Stimulated activated naive CD4-positive, alpha-beta T cell (primary cell): ENCODE measurements at regions not wholly inside any gene's neighbourhood (a gene's known extent, or its start where the extent isn't known, plus 50 kb on each side); places are given as distances from the start of the nearest gene placed in this dataset.

ENCODE experiments used
- DNase-seq, 6 experiments: peaks; one replicate each; lab custom pipeline; 2025; lab: John Stamatoyannopoulos, UW

DNA sequence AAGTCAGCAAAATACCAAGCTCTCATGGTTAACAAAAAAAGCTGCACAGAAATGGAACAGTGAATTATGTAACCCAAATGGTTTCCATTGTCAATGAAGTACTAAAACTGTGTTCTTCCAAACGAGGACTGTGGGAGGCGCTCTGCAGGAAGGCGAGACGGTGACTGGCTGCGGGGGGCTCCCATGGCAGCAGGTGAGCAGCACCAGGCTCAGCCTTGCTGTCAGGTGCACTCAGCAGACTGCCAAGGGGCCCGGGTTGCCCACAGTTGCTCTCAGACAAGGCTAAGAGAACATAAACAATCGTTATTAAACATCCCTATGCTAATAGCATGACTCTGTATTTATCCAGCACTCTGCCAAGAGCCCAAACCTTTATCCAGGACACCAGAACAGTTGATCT lies 630.3 kb upstream of the ARID1B start:
- DNase-seq, result no peak

- no peak for DNase-seq
These were observed 645.8 kb upstream of the ARID1B start for GRCh38 chr6:156131221-156131903.

DNA sequence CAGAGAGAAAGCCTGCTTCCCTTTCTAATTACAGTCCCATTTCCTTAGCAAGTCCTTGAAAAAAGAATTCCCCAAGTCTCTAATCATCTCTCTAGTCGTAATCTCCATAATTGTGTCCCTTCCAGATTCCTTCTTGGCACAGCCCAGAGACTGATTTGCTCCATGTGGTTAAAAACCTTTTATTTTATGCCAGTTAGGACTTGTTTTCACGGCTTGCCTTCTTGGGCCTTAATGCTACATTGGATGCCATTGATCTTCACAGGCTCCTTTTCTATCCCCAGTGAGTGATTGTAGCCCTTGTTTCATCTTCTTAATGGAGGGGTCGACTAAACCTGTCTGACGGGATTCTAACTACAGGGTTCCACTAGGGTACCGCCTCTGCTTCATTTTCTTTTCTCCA lies 650.6 kb upstream of the ARID1B start:
- no peak for DNase-seq

DNA sequence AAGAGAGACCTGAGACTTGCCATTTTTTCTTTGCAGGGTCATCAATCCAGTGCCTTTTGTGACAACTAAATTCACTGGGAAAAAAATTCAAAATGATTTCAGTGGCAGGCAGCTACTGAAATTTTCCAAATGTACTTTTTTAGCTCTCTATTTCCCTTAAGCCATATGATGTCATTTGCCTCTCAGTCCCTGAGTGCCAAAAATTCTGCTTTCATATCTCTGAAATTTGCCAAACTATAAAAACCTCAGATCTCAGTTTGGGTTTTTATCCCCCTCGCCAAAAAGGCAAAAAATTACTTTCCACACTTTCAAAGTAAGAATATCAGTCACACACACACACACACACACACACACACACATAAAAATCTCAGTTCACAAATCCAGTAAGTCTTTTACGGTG lies 651.3 kb upstream of the ARID1B start:
- no peak for DNase-seq

DNA sequence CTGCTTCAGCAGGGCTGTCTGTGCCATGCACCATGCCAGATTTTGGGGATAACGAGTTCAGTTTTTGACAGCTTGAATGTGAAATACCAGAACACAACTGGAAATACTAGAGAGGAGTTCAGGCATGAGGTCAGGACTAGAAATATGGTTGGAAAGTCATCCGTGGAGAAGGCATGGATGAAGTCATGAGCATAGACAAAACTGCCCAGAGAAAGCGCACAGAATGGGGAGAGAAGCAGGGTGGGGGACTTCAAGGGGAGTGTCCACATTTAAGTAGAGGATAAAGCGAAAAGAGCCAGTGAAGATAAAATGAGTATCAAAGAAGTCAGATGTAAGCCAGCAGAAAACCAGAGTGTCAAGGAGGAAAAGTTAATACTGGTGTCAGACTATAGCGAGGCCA lies 653.4 kb upstream of the ARID1B start:
- no peak for DNase-seq

- no peak for DNase-seq
These were observed 655.2 kb upstream of the ARID1B start for GRCh38 chr6:156121973-156122372.

DNA sequence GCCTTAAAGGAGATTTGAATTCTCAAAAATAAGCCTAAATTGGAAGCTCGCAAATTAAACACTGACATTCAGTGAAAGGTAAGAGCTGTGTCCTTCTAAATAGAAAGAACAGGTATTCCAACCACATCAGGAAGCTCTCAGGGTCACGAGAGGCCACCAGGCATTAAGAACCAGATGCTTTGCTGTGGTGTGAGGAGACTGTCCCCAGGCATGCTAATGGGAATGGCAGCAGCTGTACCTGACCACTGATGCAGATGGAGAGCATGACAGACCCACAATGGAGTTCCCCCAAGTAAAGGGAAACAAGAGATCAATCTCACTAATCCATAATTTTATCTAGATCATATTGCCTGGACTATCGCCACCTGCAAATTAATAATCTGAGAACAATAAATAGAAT lies 658.9 kb upstream of the NOX3 start:
- no peak for DNase-seq

GRCh38 chr6:156113631-156114030 lies 658.0 kb upstream of the NOX3 start:
- no peak for DNase-seq

DNA sequence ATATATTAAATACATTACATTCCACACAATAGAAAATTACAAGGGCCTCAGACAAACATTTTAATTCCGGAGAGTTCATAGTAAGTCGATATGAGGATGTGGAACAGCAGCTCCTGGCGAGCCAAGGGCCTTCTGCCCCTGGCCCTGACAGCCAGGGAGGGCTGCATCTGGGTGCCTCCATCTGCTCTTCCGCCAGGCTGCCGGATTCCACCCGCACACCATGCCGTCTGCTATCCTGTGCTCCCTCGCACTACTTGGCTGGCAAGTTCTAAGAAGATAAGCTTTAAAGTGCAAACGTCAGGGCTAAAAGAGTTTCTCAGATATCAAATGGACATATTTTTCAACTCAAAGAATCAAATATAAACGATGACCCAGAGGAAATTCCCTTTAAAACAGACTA lies 656.3 kb upstream of the NOX3 start:
- no peak for DNase-seq

GRCh38 chr6:156110249-156110648 lies 654.6 kb upstream of the NOX3 start:
- no peak for DNase-seq

DNA sequence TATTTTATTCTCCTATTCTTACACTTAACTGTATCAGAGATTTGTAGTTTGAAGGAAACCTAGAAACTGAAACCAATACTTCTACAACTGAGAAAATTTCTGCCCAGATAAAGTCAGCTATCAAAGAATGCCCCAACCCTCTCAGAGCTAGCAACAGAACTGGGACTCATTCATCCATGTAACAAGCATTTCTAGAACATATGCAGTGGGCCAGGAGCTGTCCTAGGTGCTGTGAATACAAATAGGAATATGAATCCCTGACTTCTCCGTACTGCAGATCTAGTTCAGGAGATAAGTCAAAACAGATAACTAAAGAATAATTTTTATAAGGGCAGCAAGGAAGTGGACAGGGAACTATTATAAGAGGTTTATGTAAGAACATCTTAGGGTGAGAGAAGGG lies 654.1 kb upstream of the NOX3 start:
- DNase-seq, result no peak

DNA sequence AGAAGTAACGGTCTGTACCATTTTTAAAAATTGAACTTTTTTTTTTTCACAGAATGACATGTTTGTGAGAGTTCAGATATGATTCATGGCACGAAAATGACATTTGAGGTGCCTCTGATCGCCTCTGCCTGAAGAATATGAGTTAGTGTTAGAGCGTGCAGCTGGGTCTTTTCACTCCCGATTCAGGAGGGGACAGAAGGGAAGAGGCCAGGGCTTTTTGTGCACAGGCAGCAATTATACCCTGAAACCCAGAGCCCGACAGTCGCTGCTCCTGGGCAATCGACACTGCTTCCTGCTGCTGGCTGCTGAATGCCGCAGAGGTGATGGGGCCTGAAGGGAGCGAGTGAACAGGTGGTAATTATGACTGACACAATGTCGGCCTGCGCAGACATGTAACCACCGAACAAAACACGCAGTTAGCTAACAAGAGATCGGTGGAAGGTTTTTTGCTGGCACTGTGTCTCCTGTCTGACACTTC lies 652.0 kb upstream of the NOX3 start:
- no peak for DNase-seq

DNA sequence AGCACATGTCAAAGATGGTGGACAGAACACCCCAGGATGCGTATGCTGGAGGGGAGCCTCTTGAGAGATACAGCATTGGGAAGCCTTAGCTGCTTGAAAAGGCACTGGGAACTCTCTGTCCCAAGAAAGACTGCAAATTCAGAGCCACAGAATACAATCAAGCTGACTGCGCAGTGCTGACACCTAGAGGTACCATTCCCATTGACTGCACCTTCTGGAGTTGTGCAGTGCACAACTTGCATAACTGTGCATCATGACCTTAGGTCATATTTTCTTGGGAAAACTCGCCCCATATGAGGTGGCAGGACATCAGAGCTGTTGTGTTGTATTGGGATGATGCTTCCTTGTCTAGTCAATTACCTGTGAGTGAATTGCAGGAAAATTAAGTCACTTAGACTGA lies 646.5 kb upstream of the NOX3 start:
- no peak for DNase-seq

DNA sequence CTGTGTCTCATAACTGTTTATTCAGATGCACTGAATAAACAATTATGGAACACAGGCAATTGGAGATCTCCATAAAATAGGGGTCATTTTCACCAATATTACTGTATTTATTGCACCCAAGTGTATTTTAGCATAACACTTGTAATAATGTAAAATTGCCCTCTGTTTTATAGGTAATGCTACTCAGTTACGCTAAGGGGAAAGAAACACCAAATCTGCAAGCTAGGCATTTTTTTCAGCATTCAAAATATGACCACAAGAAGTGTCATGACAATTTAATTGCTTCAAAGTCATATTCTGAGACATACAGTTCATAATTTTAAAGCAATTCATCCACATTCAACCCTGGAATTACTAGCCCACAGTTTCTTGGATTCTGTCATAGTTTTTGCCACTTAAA lies 643.2 kb upstream of the NOX3 start:
- DNase-seq, result no peak

- DNase-seq, result no peak
These were observed 631.8 kb upstream of the NOX3 start for GRCh38 chr6:156087487-156087886.

GRCh38 chr6:156082012-156082411 lies 626.4 kb upstream of the NOX3 start:
- DNase-seq, result no peak

DNA sequence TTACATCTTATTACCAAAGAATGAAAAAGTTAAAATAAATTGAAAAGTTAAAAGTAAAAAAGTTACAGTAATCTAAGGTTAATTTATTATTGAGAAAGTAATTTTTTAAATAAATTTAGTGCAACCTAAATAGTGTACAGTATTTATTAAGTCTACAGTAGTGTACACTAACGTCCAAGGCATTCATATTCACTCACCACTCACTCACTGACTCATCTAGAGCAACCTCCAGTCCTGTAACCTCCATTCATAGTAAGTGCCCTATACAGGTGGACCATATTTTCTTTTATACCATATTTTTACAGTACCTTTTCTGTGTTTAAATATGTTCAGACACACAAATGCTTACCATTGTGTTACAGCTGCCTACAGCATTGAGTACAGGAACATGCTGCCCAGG lies 624.7 kb upstream of the NOX3 start:
- no peak for DNase-seq

DNA sequence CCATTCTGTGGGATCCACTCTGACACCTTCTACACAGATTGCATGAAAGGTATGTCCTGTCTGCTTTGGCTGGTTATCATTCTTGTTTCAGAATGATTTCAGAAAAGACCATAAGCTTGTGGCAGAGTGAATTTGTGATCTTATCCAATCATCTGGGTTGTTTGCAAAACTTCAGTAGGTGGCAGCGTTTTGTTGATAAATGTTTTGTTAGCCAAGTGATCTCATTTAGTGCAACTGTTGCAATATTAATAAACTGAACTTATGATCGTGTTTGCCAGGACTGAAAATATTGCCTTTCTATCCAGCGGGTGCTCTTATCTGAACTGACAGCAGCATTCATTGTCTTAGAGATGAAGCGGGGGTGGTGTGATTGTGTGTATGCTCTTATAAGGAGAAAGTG lies 613.2 kb upstream of the NOX3 start:
- no peak for DNase-seq

DNA sequence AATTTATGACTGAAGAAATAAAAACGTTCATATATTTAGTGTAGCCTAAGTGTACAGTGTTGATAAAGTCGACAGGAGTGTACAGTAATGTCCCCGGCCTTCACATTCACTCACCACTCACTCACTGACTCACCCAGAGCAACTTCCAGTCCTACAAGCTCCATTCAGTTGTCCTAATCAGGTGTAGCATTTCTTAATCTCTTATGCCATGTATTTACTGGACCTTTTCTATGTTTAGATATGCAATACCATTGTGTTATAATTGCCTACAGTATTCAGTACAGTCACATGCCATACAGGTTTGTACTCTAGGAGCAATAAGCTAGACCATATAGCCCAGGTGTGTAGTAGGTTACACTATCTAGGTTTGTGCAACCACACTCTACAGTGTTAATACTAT lies 610.2 kb upstream of the NOX3 start:
- DNase-seq, result no peak

DNA sequence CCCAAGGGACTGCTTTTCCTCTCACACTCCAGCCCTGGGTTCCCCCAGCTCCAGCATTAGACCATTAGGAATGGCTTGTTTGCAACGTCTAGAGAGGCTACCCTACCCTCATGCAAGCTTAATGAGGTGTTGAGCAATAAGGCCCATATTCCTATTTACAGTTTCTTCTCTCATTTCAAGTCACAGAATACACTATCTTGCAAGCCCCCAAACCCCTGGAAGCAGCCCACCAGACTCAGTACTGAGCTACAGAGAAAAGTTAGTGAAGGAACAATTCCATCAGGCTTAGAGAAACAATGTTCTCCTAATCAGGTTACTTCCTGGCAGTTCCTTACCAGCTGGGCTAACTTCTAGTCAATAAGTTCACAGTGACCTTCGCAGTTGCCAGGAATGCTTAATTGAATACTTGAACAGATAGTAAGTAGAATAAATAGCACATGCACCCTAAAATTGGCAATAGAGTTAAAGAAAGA lies 606.5 kb upstream of the NOX3 start:
- no peak for DNase-seq

- no peak for DNase-seq
These were observed 605.8 kb upstream of the NOX3 start for GRCh38 chr6:156061465-156061864.

GRCh38 chr6:156060013-156060412 lies 604.4 kb upstream of the NOX3 start:
- DNase-seq, result peak in 5 of 6 experiments; percentile 6 to 54 (median 26)

GRCh38 chr6:156058356-156058755 lies 602.7 kb upstream of the NOX3 start:
- DNase-seq, result no peak

- DNase-seq, result no peak
These were observed 602.2 kb upstream of the NOX3 start for GRCh38 chr6:156057869-156058268.
